Smooth muscle cell (in vitro differentiated cells): ENCODE measurements at regions not wholly inside any gene's neighbourhood (a gene's known extent, or its start where the extent isn't known, plus 50 kb on each side); places are given as distances from the start of the nearest gene placed in this dataset.

Experiments
- DNase-seq: peaks from one replicate; lab custom pipeline; 2025; ENCODE audit not compliant: unreplicated experiment; lab: John Stamatoyannopoulos, UW
- H2AFZ ChIP-seq: fragments of 200-600 bp; sonication (generic); 2 replicates; pipeline ENCODE4 v1.6.0; 2016; ENCODE audit warnings: antibody characterized with exemption, low read depth, mild to moderate bottlenecking
- H3F3A ChIP-seq: fragments of 200-600 bp; sonication (generic); 2 replicates; pipeline ENCODE4 v1.6.0; 2017; ENCODE audit warnings: antibody characterized with exemption, low read depth
- H3K27ac ChIP-seq: fragments of 200-600 bp; sonication (generic); 2 replicates; pipeline ENCODE4 v1.5.1; 2016; ENCODE audit warnings: low read depth, mild to moderate bottlenecking
- H3K27me3 ChIP-seq: fragments of 200-600 bp; sonication (generic); 2 replicates; pipeline ENCODE4 v1.6.1; 2016; ENCODE audit warnings: low read depth, mild to moderate bottlenecking
- H3K36me3 ChIP-seq: fragments of 200-600 bp; sonication (generic); 2 replicates; pipeline ENCODE4 v1.5.1; 2016; ENCODE audit warnings: low read depth
- H3K4me1 ChIP-seq: fragments of 200-600 bp; sonication (generic); 2 replicates; pipeline ENCODE4 v1.5.1; 2016; ENCODE audit warnings: low read depth
- H3K4me2 ChIP-seq: fragments of 200-600 bp; sonication (generic); 2 replicates; pipeline ENCODE4 v1.6.0; 2016; ENCODE audit warnings: mild to moderate bottlenecking
- H3K4me3 ChIP-seq: fragments of 200-600 bp; sonication (generic); 2 replicates; pipeline ENCODE4 v1.5.1; 2016; ENCODE audit warnings: mild to moderate bottlenecking
- H3K79me2 ChIP-seq: fragments of 200-600 bp; sonication (generic); 2 replicates; pipeline ENCODE4 v1.6.0; 2016; ENCODE audit warnings: low read depth, mild to moderate bottlenecking
- H3K9ac ChIP-seq: fragments of 200-600 bp; sonication (generic); 2 replicates; pipeline ENCODE4 v1.6.0; 2016; ENCODE audit warnings: low read depth
- H3K9me3 ChIP-seq: fragments of 200-600 bp; sonication (generic); replicated peaks from 2 replicates; pipeline ENCODE4 v1.5.1; 2016; ENCODE audit warnings: low read depth
- H4K20me1 ChIP-seq: fragments of 200-600 bp; sonication (generic); 2 replicates; pipeline ENCODE4 v1.6.0; 2016; ENCODE audit warnings: low read depth
- CTCF ChIP-seq: fragments of 200-600 bp; sonication (generic); IDR thresholded peaks from 2 replicates; pipeline ENCODE4 v1.5.1; 2017; ENCODE audit warnings: borderline replicate concordance, mild to moderate bottlenecking, antibody characterized with exemption; ENCODE audit not compliant: insufficient read depth, poor library complexity, severe bottlenecking
- WGBS: methylation state at CpG from one replicate; pipeline ENCODE4 v1.1.7; 2016; ENCODE audit warnings: low lambda C conversion rate; 5-methylcytosine and 5-hydroxymethylcytosine counted together

- TF ChIP-seq CTCF, result no peak
- no peak overlapping the region for H3K27ac ChIP-seq
- no peaks in the 10 kb centered on the region for H3K27me3 ChIP-seq
- H3K79me2 ChIP-seq, result no peaks in the 10 kb centered on the region
- 76% methylated on average over 7 of the region's 7 CpGs for WGBS
- H3K4me1 ChIP-seq, result peaks cover 8% of the 10 kb centered on the region
- H4K20me1 ChIP-seq, result no peaks in the 10 kb centered on the region
- no peak overlapping the region for H3K9ac ChIP-seq
- H3K36me3 ChIP-seq, result no peaks in the 10 kb centered on the region
- DNase-seq, result no peak
- H3K4me3 ChIP-seq, result no peak overlapping the region
- no peak overlapping the region for H3K4me2 ChIP-seq
- no peak overlapping the region for H2AFZ ChIP-seq
- no peaks in the 10 kb centered on the region for H3F3A ChIP-seq
- no peaks in the 10 kb centered on the region for H3K9me3 ChIP-seq
These were observed 287.7 kb upstream of the EMCN start for GRCh38 chr4:100805538-100805937.

GRCh38 chr4:100804576-100805360 is 286.9 kb upstream of the EMCN start:
- WGBS, result 65% methylated on average over 6 of the region's 6 CpGs
- H3K4me3 ChIP-seq, result no peak overlapping the region

GRCh38 chr4:100803751-100804150 is 285.9 kb upstream of the EMCN start:
- H3K4me3 ChIP-seq, result no peak overlapping the region
- WGBS, result 89% methylated on average over 2 of the region's 2 CpGs
- H3K9ac ChIP-seq, result no peak overlapping the region
- no peak overlapping the region for H3K27ac ChIP-seq
- H2AFZ ChIP-seq, result no peak overlapping the region
- no peaks in the 10 kb centered on the region for H3F3A ChIP-seq
- H4K20me1 ChIP-seq, result no peaks in the 10 kb centered on the region
- no peaks in the 10 kb centered on the region for H3K36me3 ChIP-seq
- no peaks in the 10 kb centered on the region for H3K79me2 ChIP-seq
- DNase-seq, result no peak
- TF ChIP-seq CTCF, result no peak
- peaks cover 5% of the 10 kb centered on the region for H3K4me1 ChIP-seq
- no peak overlapping the region for H3K4me2 ChIP-seq
- no peaks in the 10 kb centered on the region for H3K9me3 ChIP-seq
- no peaks in the 10 kb centered on the region for H3K27me3 ChIP-seq

More at GRCh38 chr4:100804576-100805360, 286.9 kb upstream of the EMCN start:
- no peak for DNase-seq
- peak overlapping the region; percentile 7 for H2AFZ ChIP-seq
- H3K79me2 ChIP-seq, result no peaks in the 10 kb centered on the region
- H3K36me3 ChIP-seq, result no peaks in the 10 kb centered on the region
- H3F3A ChIP-seq, result no peaks in the 10 kb centered on the region
- peaks cover 5% of the 10 kb centered on the region for H3K4me1 ChIP-seq
- no peak overlapping the region for H3K4me2 ChIP-seq
- no peak overlapping the region for H3K9ac ChIP-seq
- H3K27me3 ChIP-seq, result no peaks in the 10 kb centered on the region
- no peaks in the 10 kb centered on the region for H3K9me3 ChIP-seq
- no peaks in the 10 kb centered on the region for H4K20me1 ChIP-seq
- no peak overlapping the region for H3K27ac ChIP-seq
- no peak for TF ChIP-seq CTCF
